Common myeloid progenitor, CD34-positive (primary cell): ENCODE measurements at regions not wholly inside any gene's neighbourhood (a gene's known extent, or its start where the extent isn't known, plus 50 kb on each side); places are given as distances from the start of the nearest gene placed in this dataset.
"Not testable (repeated sequence)": the region's sequence is repeated elsewhere in the genome, so short reads cannot be mapped to it uniquely, and the experiment has no call there.

Experiments
- CTCF ChIA-PET: fragments of 350-600 bp; sonication (Branson Sonifier 250); formaldehyde crosslinking; loops from one replicate; lab custom pipeline; 2021; ENCODE audit warnings: antibody characterized with exemption; lab: Charles Lee
- POLR2A ChIA-PET: fragments of 350-600 bp; sonication (Branson Sonifier 250); formaldehyde crosslinking; loops from one replicate; lab custom pipeline; 2021; ENCODE audit warnings: antibody characterized with exemption; lab: Charles Lee
- DNase-seq, 3 donors: peaks; one replicate each; pipeline versions ENCODE4 v3.0.0 to v3.0.0-alpha.2; 2013
- H3K27ac ChIP-seq, 2 experiments: 1 replicate in 1 of 2; 2 replicates in 1 of 2; pipeline ENCODE4 v1.7.0; 2013; ENCODE audit warnings: inconsistent platforms in 2 of 2, low read length in 2 of 2, mild to moderate bottlenecking in 2 of 2, low read depth in 1 of 2, moderate library complexity in 1 of 2; ENCODE audit not compliant: severe bottlenecking in 2 of 2, insufficient read depth in 1 of 2, poor library complexity in 1 of 2
- H3K27me3 ChIP-seq, 5 experiments: replicated peaks in 2 of 5; 1 replicate in 3 of 5; 2 replicates in 2 of 5; pipeline versions ENCODE4 v1.6.1 to v1.7.0; 2013; ENCODE audit warnings: low read length in 4 of 5, mild to moderate bottlenecking in 2 of 5, moderate library complexity in 2 of 5, inconsistent platforms in 1 of 5; ENCODE audit not compliant: insufficient read depth in 5 of 5, control insufficient read depth in 4 of 5
- H3K36me3 ChIP-seq, 4 experiments: 1 replicate in 2 of 4; 2 replicates in 2 of 4; pipeline versions ENCODE4 v1.6.1 to v1.7.0; 2013; ENCODE audit warnings: low read length in 3 of 4, control low read depth in 1 of 4, mild to moderate bottlenecking in 1 of 4; ENCODE audit not compliant: control insufficient read depth in 4 of 4, insufficient read depth in 4 of 4
- H3K4me1 ChIP-seq, 4 experiments: 1 replicate in 3 of 4; 2 replicates in 1 of 4; pipeline versions ENCODE4 v1.6.1 to v1.7.1; 2013; ENCODE audit warnings: low read length in 3 of 4, mild to moderate bottlenecking in 3 of 4, control low read depth in 1 of 4, inconsistent platforms in 1 of 4, moderate library complexity in 1 of 4; ENCODE audit not compliant: control insufficient read depth in 4 of 4, insufficient read depth in 4 of 4; ENCODE audit errors: control extremely low read depth in 1 of 4
- H3K4me3 ChIP-seq, 7 experiments: 1 replicate in 4 of 7; 2 replicates in 3 of 7; pipeline versions ENCODE4 v1.5.1 to v1.7.0; 2013; ENCODE audit warnings: mild to moderate bottlenecking in 7 of 7, low read length in 6 of 7, moderate library complexity in 6 of 7, inconsistent platforms in 2 of 7, low read depth in 2 of 7, control low read depth in 1 of 7; ENCODE audit not compliant: insufficient read depth in 4 of 7, control insufficient read depth in 1 of 7; ENCODE audit errors: extremely low read depth in 1 of 7
- H3K9me3 ChIP-seq, 5 experiments: 1 replicate in 4 of 5; 2 replicates in 1 of 5; pipeline versions ENCODE4 v1.6.1 to v1.7.1; 2013; ENCODE audit warnings: low read length in 4 of 5, mild to moderate bottlenecking in 2 of 5, inconsistent platforms in 1 of 5, low read depth in 1 of 5, moderate library complexity in 1 of 5; ENCODE audit not compliant: control insufficient read depth in 4 of 5, insufficient read depth in 2 of 5; ENCODE audit errors: control extremely low read depth in 1 of 5
- WGBS: methylation state at CpG from one replicate; pipeline ENCODE4 v1.1.5; 2013; ENCODE audit not compliant: insufficient coverage; 5-methylcytosine and 5-hydroxymethylcytosine counted together

GRCh38 chr3:104040896-104041295 is 1325.8 kb upstream of the ALCAM start:
- H3K9me3 ChIP-seq, result no peaks in the 10 kb centered on the region
- H3K4me3 ChIP-seq, result no peak overlapping the region
- H3K27ac ChIP-seq, result no peak overlapping the region
- no peak for DNase-seq
- no peaks in the 10 kb centered on the region for H3K36me3 ChIP-seq
- POLR2A ChIA-PET, result no interaction called here
- no peaks in the 10 kb centered on the region for H3K27me3 ChIP-seq
- CTCF ChIA-PET, result no interaction called here
- no peaks in the 10 kb centered on the region for H3K4me1 ChIP-seq

- H3K4me3 ChIP-seq, H3K27ac ChIP-seq, H3K36me3 ChIP-seq, H3K9me3 ChIP-seq, CTCF ChIA-PET, H3K27me3 ChIP-seq, POLR2A ChIA-PET, DNase-seq, H3K4me1 ChIP-seq: not testable (repeated sequence)
- WGBS, result no CpG with 5 or more reads among the region's 5 CpGs
Measured at GRCh38 chr3:104043001-104043543, 1323.6 kb upstream of the ALCAM start.

GRCh38 chr3:104044002-104044401 is 1322.7 kb upstream of the ALCAM start:
- no CpG with 5 or more reads among the region's 1 CpG for WGBS
- POLR2A ChIA-PET, result interaction anchor here (0.7 kb wide), 1 partner anchor 288 kb away, joined by 5 read pairs; no protein-coding TSS in a partner anchor
- DNase-seq, result no peak
- Histone ChIP-seq H3K4me3 (no peak overlapping the region), H3K36me3 (no peaks in the 10 kb centered on the region), H3K9me3 (no peaks in the 10 kb centered on the region), H3K4me1 (no peaks in the 10 kb centered on the region), H3K27ac (no peak overlapping the region), H3K27me3 (no peaks in the 10 kb centered on the region)
- CTCF ChIA-PET, result no interaction called here

- 94% methylated on average over 2 of the region's 2 CpGs for WGBS
- Histone ChIP-seq H3K4me3 (no peak overlapping the region), H3K27ac (no peak overlapping the region), H3K27me3 (no peaks in the 10 kb centered on the region), H3K4me1 (no peaks in the 10 kb centered on the region), H3K9me3 (no peaks in the 10 kb centered on the region), H3K36me3 (no peaks in the 10 kb centered on the region)
- ChIA-PET POLR2A (no interaction called here), CTCF (no interaction called here)
- DNase-seq, result no peak
Measured at GRCh38 chr3:104066658-104067057, 1300.1 kb upstream of the ALCAM start.

- Histone ChIP-seq H3K27ac (no peak overlapping the region), H3K27me3 (no peaks in the 10 kb centered on the region), H3K9me3 (no peaks in the 10 kb centered on the region), H3K4me3 (no peak overlapping the region), H3K4me1 (no peaks in the 10 kb centered on the region), H3K36me3 (no peaks in the 10 kb centered on the region)
- no peak for DNase-seq
- ChIA-PET CTCF (interaction anchor here (1.5 kb wide), 1 partner anchor 33 kb away, joined by 3 read pairs; no protein-coding TSS in a partner anchor), POLR2A (no interaction called here)
- 87% methylated on average over 3 of the region's 3 CpGs for WGBS
Measured at GRCh38 chr3:104069114-104069513, 1297.6 kb upstream of the ALCAM start.

- no peak overlapping the region for H3K27ac ChIP-seq
- H3K4me1 ChIP-seq, result no peaks in the 10 kb centered on the region
- no peaks in the 10 kb centered on the region for H3K27me3 ChIP-seq
- H3K4me3 ChIP-seq, result no peak overlapping the region
- ChIA-PET CTCF (no interaction called here), POLR2A (no interaction called here)
- no CpG with 5 or more reads among the region's 1 CpG for WGBS
- H3K9me3 ChIP-seq, result no peaks in the 10 kb centered on the region
- no peaks in the 10 kb centered on the region for H3K36me3 ChIP-seq
- no peak for DNase-seq
Measured at GRCh38 chr3:104070906-104071305, 1295.8 kb upstream of the ALCAM start.

GRCh38 chr3:104080088-104080626 is 1286.6 kb upstream of the ALCAM start:
- POLR2A ChIA-PET, result no interaction called here
- H3K4me3 ChIP-seq, result no peak overlapping the region
- no peaks in the 10 kb centered on the region for H3K9me3 ChIP-seq
- no peaks in the 10 kb centered on the region for H3K36me3 ChIP-seq
- CTCF ChIA-PET, result interaction anchor here (1.2 kb wide), 1 partner anchor 8 kb away, joined by 3 read pairs; no protein-coding TSS in a partner anchor
- no CpG with 5 or more reads among the region's 1 CpG for WGBS
- no peak for DNase-seq
- H3K27me3 ChIP-seq, result no peaks in the 10 kb centered on the region
- no peaks in the 10 kb centered on the region for H3K4me1 ChIP-seq
- no peak overlapping the region for H3K27ac ChIP-seq
